ENCODE measurements at regions not wholly inside any gene's neighbourhood (a gene's known extent, or its start where the extent isn't known, plus 50 kb on each side); places are given as distances from the start of the nearest gene placed in this dataset.
"Not testable (repeated sequence)": the region's sequence is repeated elsewhere in the genome, so short reads cannot be mapped to it uniquely, and the experiment has no call there.

- Histone ChIP-seq H3K4me3 (replicated peaks; ENCODE audit: insufficient read depth, low read length) (no peak overlapping the region), H3K27ac (replicated peaks) (no peak overlapping the region), H3K27me3 (ENCODE audit: insufficient read depth, poor library complexity, severe bottlenecking) (no peaks in the 10 kb centered on the region)
- no peak for TF ChIP-seq GABPA (IDR thresholded peaks at IDR 0.05; ENCODE audit: low read depth)
- peak; percentile 76; the same call in 1 of the 2 replicates for TF ChIP-seq SPI1 (IDR thresholded peaks at IDR 0.05; ENCODE audit: borderline replicate concordance, low read depth)
- TF ChIP-seq, protein P1, sequence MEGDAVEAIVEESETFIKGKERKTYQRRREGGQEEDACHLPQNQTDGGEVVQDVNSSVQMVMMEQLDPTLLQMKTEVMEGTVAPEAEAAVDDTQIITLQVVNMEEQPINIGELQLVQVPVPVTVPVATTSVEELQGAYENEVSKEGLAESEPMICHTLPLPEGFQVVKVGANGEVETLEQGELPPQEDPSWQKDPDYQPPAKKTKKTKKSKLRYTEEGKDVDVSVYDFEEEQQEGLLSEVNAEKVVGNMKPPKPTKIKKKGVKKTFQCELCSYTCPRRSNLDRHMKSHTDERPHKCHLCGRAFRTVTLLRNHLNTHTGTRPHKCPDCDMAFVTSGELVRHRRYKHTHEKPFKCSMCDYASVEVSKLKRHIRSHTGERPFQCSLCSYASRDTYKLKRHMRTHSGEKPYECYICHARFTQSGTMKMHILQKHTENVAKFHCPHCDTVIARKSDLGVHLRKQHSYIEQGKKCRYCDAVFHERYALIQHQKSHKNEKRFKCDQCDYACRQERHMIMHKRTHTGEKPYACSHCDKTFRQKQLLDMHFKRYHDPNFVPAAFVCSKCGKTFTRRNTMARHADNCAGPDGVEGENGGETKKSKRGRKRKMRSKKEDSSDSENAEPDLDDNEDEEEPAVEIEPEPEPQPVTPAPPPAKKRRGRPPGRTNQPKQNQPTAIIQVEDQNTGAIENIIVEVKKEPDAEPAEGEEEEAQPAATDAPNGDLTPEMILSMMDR (IDR thresholded peaks at IDR 0.05; ENCODE audit: insufficient read depth, low read length) = no peak
- no peak for TF ChIP-seq POLR2AphosphoS5 (IDR thresholded peaks at IDR 0.05; ENCODE audit: low read depth)
- no peak for TF ChIP-seq REST (IDR thresholded peaks at IDR 0.05; ENCODE audit: insufficient replicate concordance, low read depth)
- DNase-seq (ENCODE audit: low read depth in 1 of 2, low spot score in 1 of 2) = no peak
Observed at GRCh38 chr14:100007254-100007653, 58.0 kb upstream of the EVL start.

- not testable (repeated sequence) for H3K4me3 ChIP-seq (replicated peaks; ENCODE audit: insufficient read depth, low read length); H3K27me3 ChIP-seq (ENCODE audit: insufficient read depth, poor library complexity, severe bottlenecking); DNase-seq (ENCODE audit: low read depth in 1 of 2, low spot score in 1 of 2); H3K27ac ChIP-seq (replicated peaks)
Observed at GRCh38 chr14:100009802-100010201, 55.4 kb upstream of the EVL start.

- TF ChIP-seq SPI1 (IDR thresholded peaks at IDR 0.05; ENCODE audit: borderline replicate concordance, low read depth) (no peak), POLR2AphosphoS5 (IDR thresholded peaks at IDR 0.05; ENCODE audit: low read depth) (no peak), GABPA (IDR thresholded peaks at IDR 0.05; ENCODE audit: low read depth) (no peak), REST (IDR thresholded peaks at IDR 0.05; ENCODE audit: insufficient replicate concordance, low read depth) (no peak)
- TF ChIP-seq, protein P1 (IDR thresholded peaks at IDR 0.05; ENCODE audit: insufficient read depth, low read length) = no peak
- H3K27ac ChIP-seq (replicated peaks) = no peak overlapping the region
- H3K27me3 ChIP-seq (ENCODE audit: insufficient read depth, poor library complexity, severe bottlenecking) = no peaks in the 10 kb centered on the region
- no peak for DNase-seq (ENCODE audit: low read depth in 1 of 2, low spot score in 1 of 2)
- H3K4me3 ChIP-seq (replicated peaks; ENCODE audit: insufficient read depth, low read length) = no peak overlapping the region
Observed at GRCh38 chr14:100010679-100011078, 54.5 kb upstream of the EVL start.

- no peak for TF ChIP-seq POLR2AphosphoS5 (IDR thresholded peaks at IDR 0.05; ENCODE audit: low read depth)
- H3K4me3 ChIP-seq (replicated peaks; ENCODE audit: insufficient read depth, low read length) = no peak overlapping the region
- no peak overlapping the region for H3K27ac ChIP-seq (replicated peaks)
- no peaks in the 10 kb centered on the region for H3K27me3 ChIP-seq (ENCODE audit: insufficient read depth, poor library complexity, severe bottlenecking)
- no peak for DNase-seq (ENCODE audit: low read depth in 1 of 2, low spot score in 1 of 2)
Observed at GRCh38 chr14:100011628-100012325, 53.4 kb upstream of the EVL start.
